GM19455 (cell line): ENCODE measurements at regions not wholly inside any gene's neighbourhood (a gene's known extent, or its start where the extent isn't known, plus 50 kb on each side); places are given as distances from the start of the nearest gene placed in this dataset.

Source experiments
- ATAC-seq: cut with Tn5 transposase; IDR thresholded peaks from one replicate; pipeline ENCODE4 v1.9.1; 2021; ENCODE audit not compliant: unreplicated experiment

GRCh38 chr4:129532573-129532972 lies 436.6 kb downstream of the C4orf33 start:
- ATAC-seq = no peak

GRCh38 chr4:129543299-129543698 lies 447.3 kb downstream of the C4orf33 start:
- ATAC-seq = no peak

- ATAC-seq = no peak
These were observed 449.8 kb downstream of the C4orf33 start for GRCh38 chr4:129545599-129546278.

- ATAC-seq = no peak
These were observed 450.6 kb downstream of the C4orf33 start for GRCh38 chr4:129546531-129546930.

- ATAC-seq = no peak
These were observed 454.4 kb downstream of the C4orf33 start for GRCh38 chr4:129550281-129550785.

GRCh38 chr4:129561280-129561679 lies 465.3 kb downstream of the C4orf33 start:
- ATAC-seq = no peak

- no peak for ATAC-seq
These were observed 466.1 kb downstream of the C4orf33 start for GRCh38 chr4:129561886-129562671.

GRCh38 chr4:129565214-129565613 lies 469.3 kb downstream of the C4orf33 start:
- no peak for ATAC-seq

- no peak for ATAC-seq
These were observed 474.4 kb downstream of the C4orf33 start for GRCh38 chr4:129570326-129570725.

- ATAC-seq = no peak
These were observed 482.4 kb downstream of the C4orf33 start for GRCh38 chr4:129578336-129578735.

- no peak for ATAC-seq
These were observed 485.4 kb downstream of the C4orf33 start for GRCh38 chr4:129581305-129581704.

GRCh38 chr4:129583868-129584267 lies 487.9 kb downstream of the C4orf33 start:
- no peak for ATAC-seq

- no peak for ATAC-seq
These were observed 502.6 kb downstream of the C4orf33 start for GRCh38 chr4:129598582-129598981.

GRCh38 chr4:129600898-129601297 lies 504.9 kb downstream of the C4orf33 start:
- ATAC-seq = no peak

GRCh38 chr4:129602447-129602846 lies 506.5 kb downstream of the C4orf33 start:
- ATAC-seq = no peak

GRCh38 chr4:129603241-129603931 lies 507.4 kb downstream of the C4orf33 start:
- ATAC-seq = no peak

- ATAC-seq = no peak
These were observed 508.8 kb downstream of the C4orf33 start for GRCh38 chr4:129604632-129605255.

GRCh38 chr4:129614611-129615010 lies 518.7 kb downstream of the C4orf33 start:
- ATAC-seq = no peak

GRCh38 chr4:129622566-129622965 lies 526.6 kb downstream of the C4orf33 start:
- no peak for ATAC-seq

- no peak for ATAC-seq
These were observed 527.4 kb downstream of the C4orf33 start for GRCh38 chr4:129623233-129623875.

GRCh38 chr4:129641179-129641578 lies 545.2 kb downstream of the C4orf33 start:
- peak; percentile 88 for ATAC-seq
